ENCODE measurements at regions not wholly inside any gene's neighbourhood (a gene's known extent, or its start where the extent isn't known, plus 50 kb on each side); places are given as distances from the start of the nearest gene placed in this dataset.

GRCh38 chr2:222064286-222064685, 234.5 kb downstream of the PAX3 start:
- DNase-seq = no peak

DNA sequence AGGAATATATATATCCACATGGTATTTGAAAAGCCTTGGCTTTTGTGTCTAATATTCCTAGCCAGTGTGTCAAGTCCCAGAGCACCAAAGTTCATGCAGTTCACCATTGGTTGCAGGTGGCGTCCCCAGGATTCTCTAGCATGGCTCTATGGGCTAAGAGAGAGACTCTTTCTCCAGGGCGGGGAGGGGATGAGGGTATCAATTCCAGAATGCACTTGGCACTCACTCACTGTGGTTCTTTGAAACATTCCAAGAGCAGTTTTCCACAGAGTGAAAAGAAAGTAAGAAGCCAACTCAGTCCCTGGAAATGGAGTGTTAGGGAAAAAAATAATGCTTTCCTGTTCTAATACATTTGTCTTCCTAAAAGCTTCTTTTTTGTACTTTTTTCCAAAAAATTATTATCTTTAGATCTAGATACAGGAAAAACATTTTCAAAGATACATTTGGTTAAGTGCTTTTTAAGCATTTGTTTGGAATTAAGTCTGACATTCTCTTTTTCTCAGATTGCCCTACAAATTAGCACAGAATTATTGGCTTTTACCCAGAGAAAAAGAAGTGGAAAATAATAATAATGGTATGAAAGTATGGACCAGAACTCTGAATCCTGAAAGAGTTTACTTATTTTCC, 239.9 kb downstream of the PAX3 start:
- peak in 2 of 3 donors; percentile 44 to 76 for DNase-seq

- DNase-seq = peak in 1 of 3 donors; percentile 36
Measured at GRCh38 chr2:222057347-222058073, 241.3 kb downstream of the PAX3 start.

DNA sequence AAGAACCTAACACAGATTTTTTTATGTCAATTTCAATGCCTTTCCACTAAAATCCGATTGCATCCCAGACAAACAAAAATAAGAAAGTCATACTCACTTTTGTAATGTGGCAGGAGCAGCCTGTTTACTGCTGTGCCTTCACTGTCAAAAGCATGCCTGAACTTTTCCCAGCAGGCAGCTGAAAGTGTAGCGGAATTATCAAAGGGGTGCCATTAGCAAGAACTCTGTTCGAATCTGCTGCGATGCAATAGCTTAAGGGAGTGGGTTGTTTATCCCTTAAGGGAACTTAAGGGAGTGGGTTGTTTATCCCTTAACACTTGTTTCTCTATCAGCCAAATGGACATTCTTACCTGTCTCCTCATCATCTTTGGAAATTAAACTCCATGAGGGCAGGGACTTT, 243.5 kb downstream of the PAX3 start:
- DNase-seq = no peak

DNA sequence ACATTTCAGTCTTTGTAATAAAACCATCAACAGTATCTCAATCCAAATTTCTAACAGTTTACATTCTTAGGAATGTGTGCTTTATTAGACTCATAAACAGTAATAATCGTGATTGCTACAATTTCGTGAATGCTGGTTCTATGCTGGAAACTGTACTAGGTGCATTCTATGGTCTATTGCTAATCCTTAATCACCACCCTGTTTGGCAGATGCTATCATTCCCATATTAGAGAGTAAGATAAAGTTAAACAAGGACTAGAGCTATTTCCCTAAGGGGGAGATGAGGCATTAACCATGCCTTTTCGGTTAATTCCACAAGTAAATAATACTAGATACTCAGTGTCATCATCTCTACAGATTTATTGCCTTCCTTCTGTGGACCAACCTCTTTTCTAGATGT, 244.0 kb downstream of the PAX3 start:
- no peak for DNase-seq

DNA sequence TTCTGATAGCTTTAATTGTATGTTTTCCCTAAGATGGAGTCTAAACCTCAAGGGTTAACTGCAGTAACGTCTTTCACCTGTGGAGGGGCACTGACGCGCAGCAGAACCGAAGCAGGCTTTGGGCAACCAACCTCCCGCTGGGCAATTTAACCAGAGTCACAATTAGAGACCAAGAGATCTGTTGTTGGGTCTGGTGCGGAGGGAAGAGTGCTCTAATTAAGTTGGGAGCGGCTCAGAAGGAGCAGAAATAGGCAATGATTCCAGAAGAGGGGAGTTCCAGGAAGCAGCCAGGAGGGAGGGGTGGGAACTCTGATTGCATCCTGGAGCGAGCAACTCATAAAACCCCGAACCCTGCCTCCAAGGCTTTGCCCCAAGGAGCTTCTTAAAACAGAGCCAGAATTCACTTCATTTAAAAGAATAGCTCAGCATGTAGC, 245.8 kb downstream of the PAX3 start:
- no peak for DNase-seq

- DNase-seq = no peak
Measured at GRCh38 chr2:222050981-222051380, 247.8 kb downstream of the PAX3 start.

DNA sequence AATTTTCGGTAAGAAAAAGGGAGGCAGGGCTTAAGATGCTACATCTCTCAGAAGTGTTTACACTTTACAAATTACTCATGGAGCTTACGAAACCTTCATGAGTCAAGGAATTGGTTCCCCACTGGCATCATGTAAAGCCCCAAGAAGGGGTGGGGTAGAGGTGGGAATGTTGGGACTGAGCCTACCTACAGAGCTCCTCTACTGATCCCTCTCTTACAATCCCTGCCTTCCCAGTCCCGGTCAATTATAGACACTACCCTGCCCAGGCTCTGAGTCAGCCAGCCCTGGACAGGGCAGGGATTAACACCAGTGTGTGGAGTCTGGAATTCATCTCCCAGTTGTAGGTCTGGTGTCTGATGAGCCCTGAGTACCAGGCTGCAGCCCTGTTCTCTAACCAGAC, 248.9 kb downstream of the PAX3 start:
- DNase-seq = no peak

GRCh38 chr2:222043897-222044296, 254.9 kb downstream of the PAX3 start:
- DNase-seq = no peak

- DNase-seq = no peak
Measured at GRCh38 chr2:222042666-222043065, 256.1 kb downstream of the PAX3 start.

DNA sequence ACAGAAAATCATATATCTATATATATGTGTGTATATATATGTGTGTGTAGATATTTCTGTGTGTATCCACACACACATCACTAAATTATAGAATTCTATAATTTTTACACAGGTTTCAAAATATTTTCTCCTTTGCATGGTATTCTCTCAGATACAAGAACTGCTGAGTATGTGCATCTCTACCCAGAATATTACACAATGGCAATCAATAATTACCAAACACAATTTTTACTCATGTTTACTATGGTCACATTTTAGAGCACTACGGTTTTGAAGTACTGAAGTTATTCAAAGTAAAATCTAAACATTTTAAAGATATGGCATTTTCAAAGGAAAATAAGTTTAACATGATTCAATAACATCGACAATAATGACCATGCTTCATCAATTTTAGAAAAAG, 258.5 kb downstream of the PAX3 start:
- no peak for DNase-seq

- no peak for DNase-seq
Measured at GRCh38 chr2:222039821-222040220, 259.0 kb downstream of the PAX3 start.

DNA sequence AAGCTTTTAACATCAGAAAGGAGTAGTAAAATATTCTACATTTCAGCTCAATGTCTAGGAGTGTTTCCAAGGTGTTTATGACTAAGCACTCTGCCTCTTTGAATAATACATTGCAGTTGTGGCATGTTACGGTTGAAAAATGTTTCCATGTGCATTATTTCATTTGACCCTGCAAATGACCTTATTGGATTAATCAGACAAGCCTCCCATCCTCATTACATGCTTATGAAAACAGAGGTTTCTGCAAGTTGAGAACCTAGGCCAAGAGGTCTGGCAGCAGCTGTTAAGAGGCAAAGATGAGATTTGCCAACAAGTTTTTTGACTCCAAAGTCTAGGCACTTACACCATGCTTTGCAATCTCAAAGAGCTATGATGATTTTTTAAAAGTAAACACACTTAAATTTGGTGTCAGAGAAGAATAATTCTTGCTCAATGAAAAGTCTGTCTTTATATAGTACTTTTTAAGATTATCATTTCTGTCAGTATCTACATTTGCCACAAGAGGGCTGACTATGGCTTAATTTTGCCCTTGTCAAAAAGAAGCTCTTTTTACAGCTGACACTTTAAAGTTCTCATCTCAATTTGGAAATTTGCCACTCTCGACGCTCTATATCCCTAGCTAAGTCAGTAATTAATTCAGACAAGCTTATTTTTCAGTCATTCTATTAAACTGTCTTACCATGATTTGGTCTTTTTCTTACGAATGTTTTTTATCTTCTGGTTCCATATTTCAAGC, 260.6 kb downstream of the PAX3 start:
- no peak for DNase-seq

- no peak for DNase-seq
Measured at GRCh38 chr2:222037211-222037610, 261.6 kb downstream of the PAX3 start.

DNA sequence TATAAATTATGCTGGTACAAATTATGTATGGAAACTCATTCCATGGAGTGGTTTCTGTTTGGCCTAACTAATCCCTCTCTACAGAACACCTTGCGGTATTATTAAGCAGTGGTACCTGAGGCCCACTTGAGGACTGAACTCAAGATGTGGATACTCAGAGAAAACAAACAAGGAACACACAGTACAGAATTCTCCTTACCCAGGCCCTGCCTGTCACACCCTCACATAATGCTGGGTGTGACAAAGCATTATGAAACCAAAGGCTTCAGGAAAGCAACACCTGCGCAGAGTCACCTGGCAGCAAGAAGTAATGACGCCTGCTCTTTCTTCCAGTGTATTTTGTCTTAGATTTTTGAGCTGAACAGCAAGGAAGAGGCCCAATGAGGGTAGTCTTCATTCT, 264.7 kb downstream of the PAX3 start:
- DNase-seq = no peak

DNA sequence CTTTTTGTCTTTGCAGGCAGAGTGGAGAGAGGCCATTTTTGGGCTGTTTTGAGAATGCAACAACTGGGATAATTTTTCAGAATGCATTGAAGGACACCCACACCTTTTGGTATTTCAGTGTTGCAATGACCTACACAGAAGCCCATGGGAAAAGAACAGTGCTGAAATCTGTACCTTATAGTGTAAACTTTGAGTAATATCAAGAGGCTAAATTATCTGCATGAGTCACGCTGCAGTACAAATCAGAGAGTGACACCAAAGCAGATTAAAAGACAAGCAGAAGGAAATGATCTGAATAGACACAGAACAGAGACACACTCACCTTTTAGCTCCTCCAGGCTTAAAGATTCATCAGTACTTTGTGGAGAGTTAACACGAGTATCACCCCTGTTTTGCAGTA, 265.3 kb downstream of the PAX3 start:
- DNase-seq = no peak

DNA sequence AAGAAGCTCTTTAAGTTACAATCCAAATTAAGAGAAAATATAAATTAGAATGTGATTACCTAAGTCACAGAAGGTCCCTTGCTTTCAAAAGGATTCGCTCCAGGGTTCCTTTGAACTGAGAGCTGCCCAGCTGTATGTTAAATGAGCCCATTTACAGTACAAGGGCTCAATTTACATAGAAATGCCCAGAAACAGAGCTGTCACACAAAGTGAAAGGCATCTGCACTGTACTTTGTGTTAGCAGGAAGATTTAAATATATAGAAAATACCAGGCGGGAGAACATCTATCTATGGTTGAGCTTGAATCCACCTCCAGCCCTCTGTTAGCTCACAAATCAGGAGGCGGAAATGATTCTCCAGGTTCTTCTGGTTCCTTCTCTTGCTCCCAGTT, 272.9 kb downstream of the PAX3 start:
- DNase-seq = no peak

DNA sequence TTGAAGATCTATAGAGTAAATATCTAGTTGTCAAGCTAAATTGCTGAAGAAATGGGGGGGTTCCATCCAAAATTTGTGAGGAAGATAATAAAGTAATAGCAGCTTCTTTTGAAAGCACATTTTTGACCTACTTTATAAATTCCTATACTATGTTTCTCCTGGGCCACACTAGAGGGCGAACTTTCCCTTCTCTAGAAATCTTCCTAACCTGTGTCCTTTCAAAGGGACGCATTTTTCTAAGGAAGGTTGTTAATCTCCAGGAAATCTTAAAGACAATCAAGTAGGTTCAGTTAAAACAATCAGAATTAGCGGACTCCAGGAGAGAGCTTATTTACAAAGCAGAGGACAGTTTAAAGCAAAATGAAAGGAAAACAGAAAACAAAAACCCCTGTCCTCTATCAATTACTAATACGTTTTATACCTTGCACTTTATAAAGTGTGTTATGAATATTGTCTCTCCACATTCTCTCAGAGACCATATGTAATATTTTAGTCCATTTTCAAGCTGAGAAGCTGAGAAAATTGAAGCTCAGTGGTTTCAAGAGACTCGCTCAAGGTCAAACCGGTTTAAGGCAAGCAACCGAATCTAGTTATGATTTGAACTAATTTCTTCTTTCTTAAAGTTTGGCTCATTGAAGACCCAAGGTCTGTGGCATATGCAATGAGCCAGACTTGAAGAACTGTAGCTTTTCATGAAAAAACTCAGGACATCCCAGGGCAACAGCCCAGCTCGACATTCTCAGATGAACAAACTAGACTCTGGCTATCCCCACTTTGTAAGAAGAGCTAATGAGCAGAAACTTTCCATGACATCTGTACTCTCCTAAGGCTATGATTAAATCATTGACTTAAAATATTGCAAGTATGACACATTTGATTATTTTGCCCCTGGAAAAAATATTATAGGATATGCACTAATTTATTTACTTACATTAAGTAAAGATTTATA, 273.6 kb downstream of the PAX3 start:
- DNase-seq = peak; percentile 12 to 55 (median 34)

GRCh38 chr2:222017252-222017850, 281.4 kb downstream of the PAX3 start:
- no peak for DNase-seq

DNA sequence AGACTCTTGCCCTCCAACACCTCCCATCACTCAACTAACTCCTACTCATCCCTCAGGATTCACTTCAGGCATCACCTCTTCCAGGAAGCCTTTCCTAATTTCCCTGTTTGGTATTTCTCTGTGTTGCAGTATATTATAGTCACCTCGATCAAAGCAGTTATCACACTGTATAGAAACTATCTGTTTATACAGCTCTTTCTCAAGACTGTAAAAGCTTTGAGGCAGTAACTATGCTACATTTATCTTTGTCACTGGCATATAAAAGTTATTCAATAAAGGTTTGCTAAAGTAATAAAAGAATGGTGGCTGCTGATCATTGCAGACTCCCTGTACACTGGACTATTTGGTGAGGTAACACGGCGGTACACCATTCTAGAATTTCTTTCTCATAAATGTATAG, 284.9 kb downstream of the PAX3 start:
- no peak for DNase-seq

DNA sequence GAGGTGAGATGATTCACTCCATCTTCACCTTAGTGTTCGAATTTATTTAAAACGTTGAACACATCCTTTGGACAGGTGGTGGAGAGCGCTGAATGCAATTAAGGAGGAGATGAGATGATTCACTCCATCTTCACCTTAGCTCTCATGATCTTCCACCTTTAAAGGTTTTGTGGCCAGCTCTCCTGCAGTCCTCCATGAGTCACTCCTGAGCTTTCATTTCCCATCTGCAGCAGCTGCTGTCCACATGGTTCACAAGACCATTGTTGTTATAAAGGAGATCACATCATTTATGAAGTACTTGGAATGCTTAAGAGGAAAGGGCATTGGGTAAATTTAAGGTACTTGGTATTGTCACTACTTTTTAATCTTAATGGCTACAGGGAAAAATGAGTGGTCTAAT, 298.5 kb downstream of the PAX3 start:
- DNase-seq = peak in 1 of 3 donors; percentile 11
